ENCODE measurements at regions not wholly inside any gene's neighbourhood (a gene's known extent, or its start where the extent isn't known, plus 50 kb on each side); places are given as distances from the start of the nearest gene placed in this dataset.

DNA sequence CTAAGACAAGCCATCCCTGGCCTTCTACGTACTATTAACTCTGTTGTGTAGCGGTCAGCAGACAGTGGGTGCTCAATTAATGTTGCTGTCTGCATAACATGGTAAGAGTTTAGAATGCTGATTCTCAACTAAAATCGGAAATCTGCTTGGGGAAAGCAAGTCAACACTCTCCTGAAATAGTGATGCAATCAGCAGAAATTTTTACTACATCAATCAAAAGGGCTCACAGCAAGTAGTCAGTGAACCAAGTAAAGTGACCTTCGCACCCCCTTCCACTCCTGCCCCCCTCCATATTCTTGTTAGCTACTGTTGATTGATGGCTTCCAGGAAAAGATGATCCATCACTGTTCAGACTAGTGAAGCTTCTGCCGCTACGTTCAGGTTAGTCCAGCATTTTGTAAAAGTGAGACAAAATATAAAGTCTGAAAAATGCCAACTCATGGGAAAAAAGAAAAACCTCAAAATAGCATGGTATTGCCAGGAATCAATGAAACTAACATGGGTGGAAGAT lies 247.9 kb downstream of the HNRNPD start:
- POLR2A ChIA-PET (ENCODE audit: partially characterized antibody): no interaction called here
- Histone ChIP-seq H3K4me2 (ENCODE audit: insufficient read depth in 1 of 2, low read depth in 2 of 2, low read length in 2 of 2) (no peak overlapping the region), H3K14ac (ENCODE audit: insufficient read length) (no peak overlapping the region), H3K27ac (ENCODE audit: low read depth, low read length) (no peak overlapping the region), H3K9ac (replicated peaks in 1 of 4; ENCODE audit: extremely low read depth in 1 of 4, low read depth in 3 of 4, low read length in 3 of 4) (no peak overlapping the region), H2BK15ac (ENCODE audit: low read length) (no peak overlapping the region), H3K23ac (ENCODE audit: insufficient read length) (no peak overlapping the region), H3K4me1 (replicated peaks in 1 of 4; ENCODE audit: control insufficient read depth in 3 of 4, insufficient read depth in 4 of 4, low read length in 3 of 4) (no peaks in the 10 kb centered on the region), H3K36me3 (ENCODE audit: control insufficient read depth in 2 of 4, insufficient read depth in 4 of 4, low read length in 3 of 4) (no peaks in the 10 kb centered on the region), H4K91ac (replicated peaks; ENCODE audit: insufficient read length, low read length) (no peak overlapping the region), H2AFZ (ENCODE audit: low read length) (peak overlapping the region; percentile 14; the same call in 1 of the 2 replicates), H2BK120ac (replicated peaks; ENCODE audit: low read depth, low read length) (no peak overlapping the region), H2BK5ac (ENCODE audit: low read depth, low read length) (no peak overlapping the region), H4K5ac (ENCODE audit: insufficient read length, low read depth, low read length) (no peak overlapping the region), H2BK12ac (ENCODE audit: low read depth, low read length) (no peak overlapping the region), H2AK5ac (ENCODE audit: low read depth, low read length) (no peak overlapping the region), H3K23me2 (ENCODE audit: low read depth, low read length) (no peaks in the 10 kb centered on the region), H3K4ac (replicated peaks; ENCODE audit: insufficient read length, low read depth, low read length) (no peak overlapping the region), H3K79me1 (ENCODE audit: low read depth, low read length) (no peaks in the 10 kb centered on the region), H3K4me3 (ENCODE audit: extremely low read depth in 1 of 4, insufficient read depth in 2 of 4, low read depth in 3 of 4, low read length in 4 of 4) (no peak overlapping the region), H3K9me3 (ENCODE audit: insufficient read depth in 2 of 2, low read depth in 1 of 2, low read length in 1 of 2) (no peaks in the 10 kb centered on the region), H4K8ac (ENCODE audit: extremely low read depth, insufficient read depth, low read length) (no peak overlapping the region), H3K56ac (replicated peaks; ENCODE audit: insufficient read length, low read depth, low read length) (no peak overlapping the region), H3K27me3 (replicated peaks in 1 of 4; ENCODE audit: control insufficient read depth in 3 of 4, extremely low read depth in 1 of 4, insufficient read depth in 3 of 4, low read length in 3 of 4) (no peaks in the 10 kb centered on the region), H3K18ac (ENCODE audit: extremely low read depth, low read length) (no peak overlapping the region), H4K20me1 (replicated peaks in 1 of 2; ENCODE audit: control insufficient read depth in 1 of 2, insufficient read depth in 2 of 2, low read length in 2 of 2) (no peaks in the 10 kb centered on the region), H2BK20ac (ENCODE audit: low read length) (no peak overlapping the region), H3K79me2 (ENCODE audit: control insufficient read depth in 1 of 2, insufficient read depth in 2 of 2, low read length in 2 of 2) (no peaks in the 10 kb centered on the region)
- FAIRE-seq: no peak
- 93% methylated on average over 6 of the region's 6 CpGs; no CpG with 5 or more reads in 1 of the 2 experiments for WGBS, 2 experiments (ENCODE audit: extremely low coverage in 1 of 2, insufficient coverage in 1 of 2, insufficient read length in 1 of 2, insufficient replicate concordance in 2 of 2, low coverage in 1 of 2, low lambda C conversion rate in 2 of 2, missing lambda C conversion rate in 1 of 2)
- no peak for DNase-seq (ENCODE audit: low read depth in 1 of 2, low spot score in 2 of 2)
- TF ChIP-seq RAD21 (IDR thresholded peaks at IDR 0.05 in 1 of 2, conservative IDR thresholded peaks at IDR 0.05 in 1 of 2; ENCODE audit: low read depth in 2 of 2, low read length in 2 of 2): no peak
- TF ChIP-seq CEBPB (IDR thresholded peaks at IDR 0.05; ENCODE audit: low read depth, low read length): no peak
- TF ChIP-seq MAX (IDR thresholded peaks at IDR 0.05): no peak
- no peak for TF ChIP-seq RNF2 (IDR thresholded peaks at IDR 0.05; ENCODE audit: borderline replicate concordance, low read depth, low read length, missing control alignments, poor library complexity, severe bottlenecking)
- CTCF ChIA-PET (ENCODE audit: partially characterized antibody): interaction anchor here (0.9 to 1.9 kb wide), 2 partner anchors 15 to 114 kb away, joined by 3 to 5 read pairs; no protein-coding TSS in a partner anchor

Measured in H1 (cell line).